ENCODE measurements at regions not wholly inside any gene's neighbourhood (a gene's known extent, or its start where the extent isn't known, plus 50 kb on each side); places are given as distances from the start of the nearest gene placed in this dataset.

- Histone ChIP-seq H3F3A (ENCODE audit: insufficient read depth) (no peaks in the 10 kb centered on the region), H3K4me3 (no peak overlapping the region), H3K27me3 (replicated peaks; ENCODE audit: insufficient read depth) (no peaks in the 10 kb centered on the region), H4K20me1 (ENCODE audit: insufficient read depth) (no peaks in the 10 kb centered on the region), H3K9me2 (ENCODE audit: insufficient read depth) (no peaks in the 10 kb centered on the region), H3K79me2 (ENCODE audit: insufficient read depth) (no peaks in the 10 kb centered on the region), H3K4me2 (ENCODE audit: unreplicated experiment) (no peak overlapping the region), H3K36me3 (ENCODE audit: low read depth) (no peaks in the 10 kb centered on the region), H2AFZ (no peak overlapping the region), H3K9ac (no peak overlapping the region), H3K4me1 (ENCODE audit: insufficient read depth) (no peaks in the 10 kb centered on the region), H3K27ac (no peak overlapping the region), H3K9me3 (ENCODE audit: low read depth) (no peaks in the 10 kb centered on the region)
- 18 to 27% methylated on average over 3 of the region's 3 CpGs for WGBS, 2 experiments (ENCODE audit: low coverage in 1 of 2, low lambda C conversion rate in 2 of 2, missing lambda C conversion rate in 2 of 2)
- no peak for TF ChIP-seq EZH2 (IDR thresholded peaks at IDR 0.05; ENCODE audit: insufficient read depth, poor library complexity, severe bottlenecking)
- TF ChIP-seq EZH2phosphoT487 (IDR thresholded peaks at IDR 0.05; ENCODE audit: insufficient read depth, low read depth): no peak
- in situ Hi-C loops (cut with MboI): no loop called here
- DNase-seq: no peak
These were observed 100.2 kb upstream of the DMAC1 start for GRCh38 chr9:7899753-7900152.

- no peak for TF ChIP-seq EZH2 (IDR thresholded peaks at IDR 0.05; ENCODE audit: insufficient read depth, poor library complexity, severe bottlenecking)
- no peak for TF ChIP-seq EZH2phosphoT487 (IDR thresholded peaks at IDR 0.05; ENCODE audit: insufficient read depth, low read depth)
- H4K20me1 ChIP-seq (ENCODE audit: insufficient read depth): no peaks in the 10 kb centered on the region
- no peak overlapping the region for H2AFZ ChIP-seq
- 18 to 30% methylated on average over 4 of the region's 4 CpGs for WGBS, 2 experiments (ENCODE audit: low coverage in 1 of 2, low lambda C conversion rate in 2 of 2, missing lambda C conversion rate in 2 of 2)
- DNase-seq: no peak
- no peak overlapping the region for H3K4me3 ChIP-seq
- H3K4me2 ChIP-seq (ENCODE audit: unreplicated experiment): no peak overlapping the region
- H3K4me1 ChIP-seq (ENCODE audit: insufficient read depth): no peaks in the 10 kb centered on the region
- in situ Hi-C loops (cut with MboI): no loop called here
- H3K27me3 ChIP-seq (replicated peaks; ENCODE audit: insufficient read depth): no peaks in the 10 kb centered on the region
- H3K9me2 ChIP-seq (ENCODE audit: insufficient read depth): no peaks in the 10 kb centered on the region
- H3K9ac ChIP-seq: no peak overlapping the region
- no peak overlapping the region for H3K27ac ChIP-seq
- no peaks in the 10 kb centered on the region for H3F3A ChIP-seq (ENCODE audit: insufficient read depth)
- no peaks in the 10 kb centered on the region for H3K79me2 ChIP-seq (ENCODE audit: insufficient read depth)
- H3K9me3 ChIP-seq (ENCODE audit: low read depth): no peaks in the 10 kb centered on the region
- H3K36me3 ChIP-seq (ENCODE audit: low read depth): no peaks in the 10 kb centered on the region
These were observed 94.7 kb upstream of the DMAC1 start for GRCh38 chr9:7894231-7894630.

- Histone ChIP-seq H3K27ac (no peak overlapping the region), H4K20me1 (ENCODE audit: insufficient read depth) (no peaks in the 10 kb centered on the region), H3K9me3 (ENCODE audit: low read depth) (no peaks in the 10 kb centered on the region), H3K27me3 (replicated peaks; ENCODE audit: insufficient read depth) (no peaks in the 10 kb centered on the region), H2AFZ (no peak overlapping the region), H3K9ac (no peak overlapping the region), H3F3A (ENCODE audit: insufficient read depth) (no peaks in the 10 kb centered on the region), H3K79me2 (ENCODE audit: insufficient read depth) (no peaks in the 10 kb centered on the region), H3K4me3 (no peak overlapping the region), H3K4me1 (ENCODE audit: insufficient read depth) (no peaks in the 10 kb centered on the region), H3K9me2 (ENCODE audit: insufficient read depth) (no peaks in the 10 kb centered on the region), H3K36me3 (ENCODE audit: low read depth) (no peaks in the 10 kb centered on the region), H3K4me2 (ENCODE audit: unreplicated experiment) (no peak overlapping the region)
- WGBS, 2 experiments (ENCODE audit: low coverage in 1 of 2, low lambda C conversion rate in 2 of 2, missing lambda C conversion rate in 2 of 2): 15 to 24% methylated on average over 5 of the region's 5 CpGs
- TF ChIP-seq EZH2phosphoT487 (IDR thresholded peaks at IDR 0.05; ENCODE audit: insufficient read depth, low read depth) (no peak), EZH2 (IDR thresholded peaks at IDR 0.05; ENCODE audit: insufficient read depth, poor library complexity, severe bottlenecking) (no peak)
- in situ Hi-C loops (cut with MboI): no loop called here
- DNase-seq: no peak
These were observed 93.4 kb upstream of the DMAC1 start for GRCh38 chr9:7892975-7893374.

- Histone ChIP-seq H3K4me3 (no peak overlapping the region), H3F3A (ENCODE audit: insufficient read depth) (no peaks in the 10 kb centered on the region), H3K9ac (no peak overlapping the region), H4K20me1 (ENCODE audit: insufficient read depth) (no peaks in the 10 kb centered on the region), H3K79me2 (ENCODE audit: insufficient read depth) (no peaks in the 10 kb centered on the region), H3K9me2 (ENCODE audit: insufficient read depth) (no peaks in the 10 kb centered on the region), H3K27me3 (replicated peaks; ENCODE audit: insufficient read depth) (no peaks in the 10 kb centered on the region), H3K9me3 (ENCODE audit: low read depth) (no peaks in the 10 kb centered on the region), H2AFZ (no peak overlapping the region), H3K36me3 (ENCODE audit: low read depth) (no peaks in the 10 kb centered on the region), H3K27ac (no peak overlapping the region), H3K4me1 (ENCODE audit: insufficient read depth) (no peaks in the 10 kb centered on the region), H3K4me2 (ENCODE audit: unreplicated experiment) (no peak overlapping the region)
- in situ Hi-C loops (cut with MboI): no loop called here
- TF ChIP-seq EZH2phosphoT487 (IDR thresholded peaks at IDR 0.05; ENCODE audit: insufficient read depth, low read depth) (no peak), EZH2 (IDR thresholded peaks at IDR 0.05; ENCODE audit: insufficient read depth, poor library complexity, severe bottlenecking) (no peak)
- WGBS, 2 experiments (ENCODE audit: low coverage in 1 of 2, low lambda C conversion rate in 2 of 2, missing lambda C conversion rate in 2 of 2): 0 to 4% methylated on average over 5 to 6 of the region's 6 CpGs
- DNase-seq: no peak
These were observed 80.1 kb upstream of the DMAC1 start for GRCh38 chr9:7879551-7880245.
